Right cardiac atrium (tissue), 5 donors: ENCODE measurements at regions not wholly inside any gene's neighbourhood (a gene's known extent, or its start where the extent isn't known, plus 50 kb on each side); places are given as distances from the start of the nearest gene placed in this dataset.
"Not testable (repeated sequence)": the region's sequence is repeated elsewhere in the genome, so short reads cannot be mapped to it uniquely, and the experiment has no call there.

Experiments used
- ATAC-seq, 2 donors: fragments of 200-7000 bp; cut with Tn5 transposase; one replicate each; pipeline versions ENCODE4 v1.8.0 to v1.9.1; 2020; ENCODE audit warnings: moderate library complexity in 2 of 2, mild to moderate bottlenecking in 1 of 2
- DNase-seq, 3 donors: peaks; one replicate each; pipeline ENCODE4 v3.0.0-alpha.2; 2020
- H3K27ac ChIP-seq: one replicate; pipeline ENCODE4 v1.5.1; 2013; ENCODE audit warnings: mild to moderate bottlenecking, low read length, control low read depth, moderate library complexity
- H3K27me3 ChIP-seq: one replicate; pipeline ENCODE4 v1.6.1; 2013; ENCODE audit not compliant: control insufficient read depth, insufficient read depth
- H3K4me1 ChIP-seq: one replicate; pipeline ENCODE4 v1.6.1; 2013; ENCODE audit warnings: low read length; ENCODE audit not compliant: control insufficient read depth, insufficient read depth
- H3K4me3 ChIP-seq: one replicate; pipeline ENCODE4 v1.5.1; 2013; ENCODE audit warnings: low read length, control low read depth
- H3K9me3 ChIP-seq: one replicate; pipeline ENCODE4 v1.6.1; 2013; ENCODE audit warnings: low read length; ENCODE audit not compliant: control insufficient read depth
- WGBS: extraction: QIAGEN DNeasy Blood & Tissue Kit; methylation state at CpG from one replicate; pipeline ENCODE4 v1.1.7; 2013; 5-methylcytosine and 5-hydroxymethylcytosine counted together
- intact Hi-C, 4 donors: fragments of 100-400 bp; cut with DNase I; formaldehyde crosslinking; loops; one replicate each; pipeline versions ENCODE4 v1.11.0 to v1.14.0; 2022 to 2023
- donor health status: healthy with polysubstance abuse.
- donor health status: DM: no; HTN: yes; CAD: no.
- donor health status: DM: no; HTN: no; CAD: no.
- donor health status: DM: no; HTN: yes; CAD: no; lungs with severe emphysema.
- donor health status: DM: yes; HTN: yes; CAD: no.

GRCh38 chr2:37570773-37571586 is 100.5 kb downstream of the CDC42EP3 start:
- Histone ChIP-seq H3K27me3 (no peaks in the 10 kb centered on the region), H3K9me3 (no peaks in the 10 kb centered on the region), H3K4me1 (no peaks in the 10 kb centered on the region), H3K4me3 (no peak overlapping the region), H3K27ac (peak overlapping the region; percentile 62)
- DNase-seq (peak in 1 of 3 donors; percentile 34), ATAC-seq (peak; percentile 68 to 87)
- intact Hi-C loops, result no loop called here
- 44% methylated on average over 6 of the region's 6 CpGs for WGBS

DNA sequence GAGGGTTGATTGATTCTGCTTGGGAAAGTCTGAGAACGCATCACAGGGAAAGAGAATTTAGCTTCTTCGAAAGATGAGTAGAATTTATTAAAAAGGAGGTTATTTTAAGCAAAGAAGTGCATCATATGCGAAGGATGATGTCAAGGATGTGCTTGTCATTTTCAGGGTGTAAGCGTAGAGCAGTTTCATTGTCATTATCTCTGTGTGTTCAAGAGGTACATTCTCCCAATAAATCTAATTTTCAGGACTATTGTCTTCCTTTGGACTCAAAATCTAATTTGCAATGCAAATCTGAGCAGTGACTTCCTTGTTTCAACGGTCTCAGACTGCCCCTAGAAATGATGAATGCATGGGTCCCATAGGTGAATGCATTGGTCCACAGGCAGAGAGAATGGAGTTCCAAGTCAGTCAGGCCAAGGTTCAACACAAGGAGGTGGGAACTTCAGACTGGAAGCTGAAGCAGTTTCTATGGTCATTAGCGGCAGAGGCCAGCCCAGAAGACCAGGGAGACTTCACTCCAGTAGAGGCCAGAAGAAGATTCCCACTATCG is 99.8 kb downstream of the CDC42EP3 start:
- intact Hi-C loops, result no loop called here
- no peaks in the 10 kb centered on the region for H3K27me3 ChIP-seq
- no peaks in the 10 kb centered on the region for H3K9me3 ChIP-seq
- WGBS, result 95% methylated on average over 7 of the region's 7 CpGs
- DNase-seq (no peak), ATAC-seq (no peak)
- no peak overlapping the region for H3K27ac ChIP-seq
- H3K4me1 ChIP-seq, result no peaks in the 10 kb centered on the region
- H3K4me3 ChIP-seq, result no peak overlapping the region

GRCh38 chr2:37573451-37574388 is 97.7 kb downstream of the CDC42EP3 start:
- Histone ChIP-seq H3K4me3 (no peak overlapping the region), H3K4me1 (no peaks in the 10 kb centered on the region), H3K27me3 (no peaks in the 10 kb centered on the region), H3K27ac (no peak overlapping the region), H3K9me3 (no peaks in the 10 kb centered on the region)
- 79% methylated on average over 3 of the region's 3 CpGs for WGBS
- ATAC-seq (no peak), DNase-seq (no peak)
- intact Hi-C loops, result no loop called here

DNA sequence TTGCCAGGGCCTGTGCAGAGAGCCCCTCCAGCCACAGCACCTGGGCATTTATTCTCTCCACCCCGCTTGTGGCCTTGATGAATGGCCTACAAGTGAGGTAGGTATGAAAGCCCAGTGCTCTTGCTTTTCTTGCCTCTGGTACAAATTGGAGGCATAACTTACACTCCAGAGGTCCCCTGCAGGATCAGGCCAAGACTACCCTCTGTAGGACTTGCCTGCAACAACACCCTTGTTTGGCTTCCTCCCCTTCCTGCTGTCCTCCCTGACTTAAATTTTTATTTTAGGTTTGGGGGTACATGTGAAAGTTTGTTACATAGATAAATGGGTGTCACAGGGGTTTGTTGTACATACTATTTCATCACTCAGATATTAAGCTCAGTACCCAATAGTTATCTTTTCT is 95.7 kb downstream of the CDC42EP3 start:
- Histone ChIP-seq H3K27ac (no peak overlapping the region), H3K27me3 (no peaks in the 10 kb centered on the region), H3K4me3 (no peak overlapping the region), H3K4me1 (no peaks in the 10 kb centered on the region), H3K9me3 (no peaks in the 10 kb centered on the region)
- intact Hi-C loops, result no loop called here
- WGBS, result 100% methylated on average over 1 of the region's 1 CpG
- no peak for DNase-seq
- no peak for ATAC-seq

DNA sequence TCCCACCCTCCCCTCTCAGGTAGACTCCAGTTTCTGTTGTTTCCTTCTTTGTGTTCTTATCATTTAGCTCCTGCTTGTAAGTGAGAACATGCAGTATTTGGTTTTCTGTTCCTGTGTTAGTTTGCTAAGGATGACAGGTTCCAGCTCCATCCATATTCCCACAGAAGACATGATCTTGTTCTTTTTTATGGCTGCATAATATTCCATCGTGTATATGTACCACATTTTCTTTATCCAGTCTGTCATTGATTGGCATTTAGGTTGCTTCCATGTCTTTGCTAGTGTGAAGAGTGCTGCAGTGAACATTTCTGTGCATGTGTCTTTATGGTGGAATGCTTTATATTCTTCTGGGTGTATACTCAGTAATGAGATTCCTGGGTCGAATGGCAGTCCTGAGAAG is 95.2 kb downstream of the CDC42EP3 start:
- DNase-seq, intact Hi-C loops, H3K27ac ChIP-seq, H3K4me3 ChIP-seq, H3K27me3 ChIP-seq, H3K9me3 ChIP-seq, H3K4me1 ChIP-seq, ATAC-seq: not testable (repeated sequence)
- WGBS, result 97% methylated on average over 2 of the region's 2 CpGs

DNA sequence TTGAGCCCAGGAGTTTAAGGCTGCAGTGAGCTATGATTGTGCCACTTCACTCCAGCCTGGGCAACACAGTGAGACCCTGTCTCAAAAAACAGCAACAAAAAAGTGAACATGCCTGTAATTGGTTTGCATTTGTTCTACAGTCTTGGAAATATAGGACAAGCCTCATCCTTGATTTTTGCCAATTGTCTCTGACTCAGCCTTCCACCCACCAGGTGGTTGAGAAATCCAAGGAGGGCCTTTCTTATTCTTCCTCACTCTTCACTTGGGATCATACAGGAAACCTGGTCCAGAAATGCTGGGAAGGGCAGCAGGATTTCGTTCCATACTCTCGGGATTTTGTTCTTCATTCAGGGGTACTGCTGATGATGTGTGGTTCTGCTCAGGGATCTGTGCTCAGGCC is 94.6 kb downstream of the CDC42EP3 start:
- 96% methylated on average over 2 of the region's 2 CpGs for WGBS
- Histone ChIP-seq H3K27ac (no peak overlapping the region), H3K27me3 (no peaks in the 10 kb centered on the region), H3K4me3 (no peak overlapping the region), H3K9me3 (no peaks in the 10 kb centered on the region), H3K4me1 (no peaks in the 10 kb centered on the region)
- intact Hi-C loops, result no loop called here
- no peak for ATAC-seq
- DNase-seq, result no peak

GRCh38 chr2:37579192-37579713 is 92.2 kb downstream of the CDC42EP3 start:
- ATAC-seq (no peak), DNase-seq (no peak)
- intact Hi-C loops, result no loop called here
- Histone ChIP-seq H3K4me3 (no peak overlapping the region), H3K4me1 (no peaks in the 10 kb centered on the region), H3K9me3 (no peaks in the 10 kb centered on the region), H3K27me3 (no peaks in the 10 kb centered on the region), H3K27ac (no peak overlapping the region)
- 97% methylated on average over 3 of the region's 3 CpGs for WGBS

DNA sequence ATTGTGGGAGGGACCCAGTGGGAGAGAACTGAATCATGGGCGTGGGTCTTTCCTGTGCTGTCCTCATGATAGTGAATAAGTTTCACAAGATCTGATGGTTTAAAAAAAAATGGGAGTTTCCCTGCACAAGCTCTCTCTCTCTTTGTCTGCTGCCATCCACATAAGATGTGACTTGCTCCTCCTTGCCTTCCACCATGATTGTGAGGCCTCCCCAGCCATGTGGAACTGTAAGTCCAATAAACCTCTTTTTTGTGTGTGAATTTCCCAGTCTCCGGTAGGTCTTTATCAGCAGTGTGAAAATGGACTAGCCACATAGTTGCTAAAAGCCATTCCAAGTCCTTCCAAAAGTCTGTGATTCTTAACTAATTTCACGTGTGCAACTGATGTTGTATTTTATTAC is 91.5 kb downstream of the CDC42EP3 start:
- intact Hi-C loops, result not testable (repeated sequence)
- 96% methylated on average over 3 of the region's 3 CpGs for WGBS

GRCh38 chr2:37581433-37581832 is 90.0 kb downstream of the CDC42EP3 start:
- intact Hi-C loops, result no loop called here
- WGBS, result 87% methylated on average over 5 of the region's 5 CpGs
- ATAC-seq (no peak), DNase-seq (no peak)
- Histone ChIP-seq H3K9me3 (no peaks in the 10 kb centered on the region), H3K27me3 (no peaks in the 10 kb centered on the region), H3K4me1 (peaks cover 5% of the 10 kb centered on the region), H3K27ac (no peak overlapping the region), H3K4me3 (no peak overlapping the region)

More for the DNA sequence above, 91.5 kb downstream of the CDC42EP3 start:
- H3K27ac ChIP-seq, H3K9me3 ChIP-seq, DNase-seq, H3K4me3 ChIP-seq, H3K4me1 ChIP-seq, H3K27me3 ChIP-seq, ATAC-seq: not testable (repeated sequence)

GRCh38 chr2:37582481-37583220 is 88.8 kb downstream of the CDC42EP3 start:
- intact Hi-C loops, result no loop called here
- DNase-seq (no peak), ATAC-seq (no peak)
- 46% methylated on average over 16 of the region's 16 CpGs for WGBS
- Histone ChIP-seq H3K4me3 (no peak overlapping the region), H3K27ac (no peak overlapping the region), H3K9me3 (no peaks in the 10 kb centered on the region), H3K27me3 (no peaks in the 10 kb centered on the region), H3K4me1 (peaks cover 5% of the 10 kb centered on the region)
